ENCODE measurements at regions not wholly inside any gene's neighbourhood (a gene's known extent, or its start where the extent isn't known, plus 50 kb on each side); places are given as distances from the start of the nearest gene placed in this dataset.

- no peak overlapping the region for H3K56ac ChIP-seq (replicated peaks; ENCODE audit: insufficient read length, low read depth, low read length)
- H3K4me1 ChIP-seq (replicated peaks in 1 of 4; ENCODE audit: control insufficient read depth in 3 of 4, insufficient read depth in 4 of 4, low read length in 3 of 4), result peaks cover 0 to 3% (median 0%) of the 10 kb centered on the region in 4 experiments; a peak in 2 of 7 replicates
- no peaks in the 10 kb centered on the region for H3K23me2 ChIP-seq (ENCODE audit: low read depth, low read length)
- no peak overlapping the region for H4K5ac ChIP-seq (ENCODE audit: insufficient read length, low read depth, low read length)
- CTCF ChIA-PET (ENCODE audit: partially characterized antibody), result no interaction called here
- no peak overlapping the region for H3K27ac ChIP-seq (ENCODE audit: low read depth, low read length)
- no peak overlapping the region for H2BK120ac ChIP-seq (replicated peaks; ENCODE audit: low read depth, low read length)
- no peak overlapping the region for H4K8ac ChIP-seq (ENCODE audit: extremely low read depth, insufficient read depth, low read length)
- no peaks in the 10 kb centered on the region for H4K20me1 ChIP-seq (replicated peaks in 1 of 2; ENCODE audit: control insufficient read depth in 1 of 2, insufficient read depth in 2 of 2, low read length in 2 of 2)
- H2BK15ac ChIP-seq (ENCODE audit: low read length), result no peak overlapping the region
- FAIRE-seq (no peak), DNase-seq (ENCODE audit: low read depth in 1 of 2, low spot score in 2 of 2) (no peak)
- H3K27me3 ChIP-seq (replicated peaks in 1 of 4; ENCODE audit: control insufficient read depth in 3 of 4, extremely low read depth in 1 of 4, insufficient read depth in 3 of 4, low read length in 3 of 4), result no peaks in the 10 kb centered on the region
- no peak overlapping the region for H2AFZ ChIP-seq (ENCODE audit: low read length)
- peaks cover 0 to 11% of the 10 kb centered on the region in 2 experiments; a peak in 2 of 4 replicates for H3K9me3 ChIP-seq (ENCODE audit: insufficient read depth in 2 of 2, low read depth in 1 of 2, low read length in 1 of 2)
- no peak overlapping the region for H3K4ac ChIP-seq (replicated peaks; ENCODE audit: insufficient read length, low read depth, low read length)
- 0 out of 2 replicates have a peak overlapping the region, but pooled peaks have one; percentile 24 for H2BK20ac ChIP-seq (ENCODE audit: low read length)
- TF ChIP-seq EP300 (IDR thresholded peaks at IDR 0.05; ENCODE audit: borderline replicate concordance in 1 of 2, low read depth in 2 of 2, low read length in 2 of 2) (no peak), SIX5 (IDR thresholded peaks at IDR 0.05; ENCODE audit: low read depth, low read length) (no peak), CTCF (IDR thresholded peaks at IDR 0.05; ENCODE audit: control extremely low read depth in 1 of 3, insufficient read depth in 1 of 3, low read depth in 1 of 3, low read length in 3 of 3) (no peak), JUN (IDR thresholded peaks at IDR 0.05; ENCODE audit: low read depth, low read length) (no peak), KDM4A (IDR thresholded peaks at IDR 0.05; ENCODE audit: low read depth, low read length, severe bottlenecking) (no peak), RXRA (IDR thresholded peaks at IDR 0.05; ENCODE audit: insufficient read depth, low read depth, low read length) (no peak), CHD1 (IDR thresholded peaks at IDR 0.05; ENCODE audit: low read depth, low read length) (no peak), ASH2L (IDR thresholded peaks at IDR 0.05; ENCODE audit: low read length) (no peak), CEBPB (IDR thresholded peaks at IDR 0.05; ENCODE audit: low read depth, low read length) (no peak), KDM5A (IDR thresholded peaks at IDR 0.05; ENCODE audit: low read length) (no peak), KDM1A (IDR thresholded peaks at IDR 0.05; ENCODE audit: borderline replicate concordance, low read length) (no peak)
- H2BK5ac ChIP-seq (ENCODE audit: low read depth, low read length), result no peak overlapping the region
- no peaks in the 10 kb centered on the region for H3K79me2 ChIP-seq (ENCODE audit: control insufficient read depth in 1 of 2, insufficient read depth in 2 of 2, low read length in 2 of 2)
- 73% methylated on average over 4 of the region's 4 CpGs; no CpG with 5 or more reads in 1 of the 2 experiments for WGBS, 2 experiments (ENCODE audit: extremely low coverage in 1 of 2, insufficient coverage in 1 of 2, insufficient read length in 1 of 2, insufficient replicate concordance in 2 of 2, low coverage in 1 of 2, low lambda C conversion rate in 2 of 2, missing lambda C conversion rate in 1 of 2)
- no peak overlapping the region for H3K4me3 ChIP-seq (ENCODE audit: extremely low read depth in 1 of 4, insufficient read depth in 2 of 4, low read depth in 3 of 4, low read length in 4 of 4)
- no peak overlapping the region for H2AK5ac ChIP-seq (ENCODE audit: low read depth, low read length)
- H3K18ac ChIP-seq (ENCODE audit: extremely low read depth, low read length), result no peak overlapping the region
- H3K9ac ChIP-seq (replicated peaks in 1 of 4; ENCODE audit: extremely low read depth in 1 of 4, low read depth in 3 of 4, low read length in 3 of 4), result no peak overlapping the region
- no peak overlapping the region for H3K23ac ChIP-seq (ENCODE audit: insufficient read length)
- H3K79me1 ChIP-seq (ENCODE audit: low read depth, low read length), result no peaks in the 10 kb centered on the region
- H3K36me3 ChIP-seq (ENCODE audit: control insufficient read depth in 2 of 4, insufficient read depth in 4 of 4, low read length in 3 of 4), result no peaks in the 10 kb centered on the region; a peak in 1 of 8 replicates
- H3K4me2 ChIP-seq (ENCODE audit: insufficient read depth in 1 of 2, low read depth in 2 of 2, low read length in 2 of 2), result no peak overlapping the region
- H3K14ac ChIP-seq (ENCODE audit: insufficient read length), result no peak overlapping the region
- POLR2A ChIA-PET (ENCODE audit: partially characterized antibody), result interaction anchor here (1.1 kb wide), 1 partner anchor 32 kb away, joined by 3 read pairs; no protein-coding TSS in a partner anchor
- H4K91ac ChIP-seq (replicated peaks; ENCODE audit: insufficient read length, low read length), result no peak overlapping the region
- no peak overlapping the region for H2BK12ac ChIP-seq (ENCODE audit: low read depth, low read length)
Measured at GRCh38 chr5:12616093-12616492, 711.8 kb upstream of the CTNND2 start.

Measured in H1 (cell line).